Activated CD4-positive, alpha-beta T cell treated with anti-CD3 and anti-CD28 coated beads, Interleukin-2, amount 10 ng/mL, durations not matched to agents 24 days and 14 days (primary cell): ENCODE measurements at regions not wholly inside any gene's neighbourhood (a gene's known extent, or its start where the extent isn't known, plus 50 kb on each side); places are given as distances from the start of the nearest gene placed in this dataset.

Experiments used
- DNase-seq: peaks from one replicate; pipeline ENCODE4 v3.0.0; 2022
- H3K27ac Mint-ChIP-seq: one replicate; pipeline ENCODE4 v1.8.0; 2022; ENCODE audit warnings: mild to moderate bottlenecking, mixed read lengths
- H3K27me3 Mint-ChIP-seq: one replicate; pipeline ENCODE4 v1.8.0; 2022; ENCODE audit warnings: mixed read lengths
- H3K36me3 Mint-ChIP-seq: one replicate; pipeline ENCODE4 v1.8.0; 2022; ENCODE audit warnings: low read depth, mild to moderate bottlenecking, mixed read lengths
- H3K4me1 Mint-ChIP-seq: one replicate; pipeline ENCODE4 v1.8.0; 2021; ENCODE audit warnings: mixed read lengths
- H3K4me3 Mint-ChIP-seq: one replicate; pipeline ENCODE4 v1.8.0; 2022; ENCODE audit warnings: mild to moderate bottlenecking, moderate library complexity, mixed read lengths
- H3K9me3 Mint-ChIP-seq: one replicate; pipeline ENCODE4 v1.8.0; 2021; ENCODE audit warnings: mixed read lengths
- intact Hi-C: fragments of 100-400 bp; cut with micrococcal nuclease; formaldehyde crosslinking; loops from one replicate; pipeline ENCODE4 v1.15.1; 2023

GRCh38 chr1:48164571-48164970, 57.9 kb upstream of the SLC5A9 start:
- Mint-ChIP-seq H3K27ac (no peak overlapping the region), H3K4me1 (no peaks in the 10 kb centered on the region), H3K27me3 (peaks cover 5% of the 10 kb centered on the region), H3K9me3 (peaks cover 8% of the 10 kb centered on the region), H3K36me3 (no peaks in the 10 kb centered on the region), H3K4me3 (no peak overlapping the region)
- DNase-seq, result no peak
- intact Hi-C loops, result no loop called here

GRCh38 chr1:48160486-48161132, 61.9 kb upstream of the SLC5A9 start:
- H3K4me3 Mint-ChIP-seq, result no peak overlapping the region

GRCh38 chr1:48139275-48139674, 83.2 kb upstream of the SLC5A9 start:
- DNase-seq, result no peak
- Mint-ChIP-seq H3K4me1 (no peaks in the 10 kb centered on the region), H3K27me3 (peaks cover 3% of the 10 kb centered on the region), H3K4me3 (no peak overlapping the region), H3K27ac (no peak overlapping the region), H3K36me3 (no peaks in the 10 kb centered on the region), H3K9me3 (no peaks in the 10 kb centered on the region)
- intact Hi-C loops, result no loop called here

More at GRCh38 chr1:48160486-48161132, 61.9 kb upstream of the SLC5A9 start:
- no peak overlapping the region for H3K27ac Mint-ChIP-seq
- no peaks in the 10 kb centered on the region for H3K36me3 Mint-ChIP-seq
- H3K9me3 Mint-ChIP-seq, result no peaks in the 10 kb centered on the region
- no peaks in the 10 kb centered on the region for H3K4me1 Mint-ChIP-seq
- no peak for DNase-seq
- intact Hi-C loops, result no loop called here
- H3K27me3 Mint-ChIP-seq, result peaks cover 5% of the 10 kb centered on the region

- no peaks in the 10 kb centered on the region for H3K9me3 Mint-ChIP-seq
- no peaks in the 10 kb centered on the region for H3K36me3 Mint-ChIP-seq
- H3K4me3 Mint-ChIP-seq, result no peak overlapping the region
- no peak overlapping the region for H3K27ac Mint-ChIP-seq
- intact Hi-C loops, result no loop called here
- peaks cover 12% of the 10 kb centered on the region for H3K27me3 Mint-ChIP-seq
- no peaks in the 10 kb centered on the region for H3K4me1 Mint-ChIP-seq
- no peak for DNase-seq
Observed at GRCh38 chr1:48127735-48128685, 94.5 kb upstream of the SLC5A9 start.

- Mint-ChIP-seq H3K27ac (no peak overlapping the region), H3K4me3 (no peak overlapping the region), H3K4me1 (no peaks in the 10 kb centered on the region), H3K9me3 (no peaks in the 10 kb centered on the region), H3K27me3 (peaks cover 15% of the 10 kb centered on the region), H3K36me3 (no peaks in the 10 kb centered on the region)
- intact Hi-C loops, result no loop called here
- DNase-seq, result no peak
Observed at GRCh38 chr1:48123647-48124046, 98.9 kb upstream of the SLC5A9 start.

DNA sequence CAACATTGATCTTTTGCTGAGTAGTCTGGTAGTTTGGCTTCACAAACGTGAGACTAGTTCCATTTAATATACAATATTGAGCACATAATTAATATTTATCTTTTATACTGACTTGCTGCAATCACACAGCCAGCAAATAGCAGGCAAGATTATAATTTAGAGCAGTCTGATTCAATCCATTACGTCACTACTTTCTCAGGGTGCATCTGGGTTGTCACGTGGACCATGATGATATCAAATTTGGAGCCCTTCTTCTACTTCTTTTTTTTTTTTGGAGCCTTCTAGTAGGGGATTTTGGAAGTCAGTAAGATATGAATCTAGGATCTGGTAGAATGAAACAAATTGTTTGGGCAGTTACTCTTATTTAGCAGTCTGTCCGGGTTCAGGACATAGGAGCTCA, 100.6 kb upstream of the SLC5A9 start:
- Mint-ChIP-seq H3K36me3 (no peaks in the 10 kb centered on the region), H3K27ac (no peak overlapping the region)

DNA sequence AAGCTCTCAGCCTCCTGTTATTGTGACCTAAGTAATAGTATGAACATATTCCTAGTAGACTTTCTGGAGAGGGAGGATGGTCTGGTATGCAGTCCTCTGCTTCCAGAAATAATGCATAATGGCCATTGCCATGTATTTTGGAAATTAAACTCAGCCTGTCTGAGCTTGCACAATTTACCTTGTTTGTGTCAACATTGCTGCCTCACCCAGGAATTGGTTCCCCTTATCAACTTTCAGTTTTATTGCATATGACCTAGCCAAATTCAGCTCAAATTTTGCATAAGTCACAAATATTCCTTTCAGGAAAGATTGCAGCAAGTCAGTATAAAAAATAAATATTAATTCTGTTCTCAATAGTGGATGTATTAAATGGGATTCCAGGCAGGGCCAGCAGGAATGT, 101.9 kb upstream of the SLC5A9 start:
- H3K9me3 Mint-ChIP-seq, result peaks cover 3% of the 10 kb centered on the region
- H3K27ac Mint-ChIP-seq, result no peak overlapping the region

More for the DNA sequence above, 100.6 kb upstream of the SLC5A9 start:
- no peak for DNase-seq
- H3K9me3 Mint-ChIP-seq, result no peaks in the 10 kb centered on the region
- H3K4me1 Mint-ChIP-seq, result no peaks in the 10 kb centered on the region
- H3K4me3 Mint-ChIP-seq, result no peak overlapping the region
- intact Hi-C loops, result no loop called here
- peaks cover 10% of the 10 kb centered on the region for H3K27me3 Mint-ChIP-seq

GRCh38 chr1:48115835-48116234, 106.7 kb upstream of the SLC5A9 start:
- Mint-ChIP-seq H3K36me3 (no peaks in the 10 kb centered on the region), H3K9me3 (peaks cover 3% of the 10 kb centered on the region), H3K4me3 (no peak overlapping the region), H3K4me1 (no peaks in the 10 kb centered on the region), H3K27me3 (peaks cover 9% of the 10 kb centered on the region), H3K27ac (no peak overlapping the region)
- intact Hi-C loops, result no loop called here
- DNase-seq, result no peak

More for the DNA sequence above, 101.9 kb upstream of the SLC5A9 start:
- DNase-seq, result no peak
- H3K36me3 Mint-ChIP-seq, result no peaks in the 10 kb centered on the region
- intact Hi-C loops, result no loop called here
- H3K27me3 Mint-ChIP-seq, result peaks cover 7% of the 10 kb centered on the region
- no peak overlapping the region for H3K4me3 Mint-ChIP-seq
- H3K4me1 Mint-ChIP-seq, result no peaks in the 10 kb centered on the region

- no peak overlapping the region for H3K27ac Mint-ChIP-seq
- peaks cover 13% of the 10 kb centered on the region for H3K27me3 Mint-ChIP-seq
- DNase-seq, result no peak
- intact Hi-C loops, result no loop called here
- no peaks in the 10 kb centered on the region for H3K36me3 Mint-ChIP-seq
- H3K9me3 Mint-ChIP-seq, result peaks cover 3% of the 10 kb centered on the region
- no peaks in the 10 kb centered on the region for H3K4me1 Mint-ChIP-seq
- no peak overlapping the region for H3K4me3 Mint-ChIP-seq
Observed at GRCh38 chr1:48114596-48115382, 107.7 kb upstream of the SLC5A9 start.

GRCh38 chr1:48109390-48110013, 112.3 kb upstream of the TRABD2B start:
- peak; percentile 68 for DNase-seq
- intact Hi-C loops, result loop anchor here (1.0 kb wide), 1 partner anchor 93 kb away; no protein-coding TSS in a partner anchor
- Mint-ChIP-seq H3K9me3 (no peaks in the 10 kb centered on the region), H3K27me3 (peaks cover 13% of the 10 kb centered on the region), H3K4me3 (no peak overlapping the region), H3K4me1 (no peaks in the 10 kb centered on the region), H3K36me3 (no peaks in the 10 kb centered on the region), H3K27ac (no peak overlapping the region)

DNA sequence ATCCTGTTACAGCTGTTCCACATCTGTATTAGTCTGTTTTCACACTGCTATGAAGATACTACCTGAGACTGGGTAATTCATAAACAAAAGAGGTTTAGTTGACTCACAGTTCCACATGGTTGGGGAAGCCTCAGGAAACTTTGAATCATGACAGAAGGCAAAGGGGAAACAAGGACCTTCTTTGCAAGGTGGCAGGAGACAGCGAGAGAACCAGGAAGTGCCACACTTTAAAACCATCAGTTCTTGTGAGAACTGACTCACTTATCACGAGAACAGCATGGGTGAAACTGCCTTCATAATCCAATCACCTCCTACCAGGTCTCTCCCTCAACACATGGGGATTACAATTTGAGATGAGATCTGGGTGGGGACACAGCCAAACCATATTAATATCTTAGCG, 110.3 kb upstream of the TRABD2B start:
- H3K36me3 Mint-ChIP-seq, result no peaks in the 10 kb centered on the region
- H3K27me3 Mint-ChIP-seq, result peaks cover 6% of the 10 kb centered on the region
- no peak overlapping the region for H3K27ac Mint-ChIP-seq
- intact Hi-C loops, result no loop called here
- DNase-seq, result no peak
- H3K9me3 Mint-ChIP-seq, result no peaks in the 10 kb centered on the region
- H3K4me1 Mint-ChIP-seq, result no peaks in the 10 kb centered on the region
- H3K4me3 Mint-ChIP-seq, result no peak overlapping the region

DNA sequence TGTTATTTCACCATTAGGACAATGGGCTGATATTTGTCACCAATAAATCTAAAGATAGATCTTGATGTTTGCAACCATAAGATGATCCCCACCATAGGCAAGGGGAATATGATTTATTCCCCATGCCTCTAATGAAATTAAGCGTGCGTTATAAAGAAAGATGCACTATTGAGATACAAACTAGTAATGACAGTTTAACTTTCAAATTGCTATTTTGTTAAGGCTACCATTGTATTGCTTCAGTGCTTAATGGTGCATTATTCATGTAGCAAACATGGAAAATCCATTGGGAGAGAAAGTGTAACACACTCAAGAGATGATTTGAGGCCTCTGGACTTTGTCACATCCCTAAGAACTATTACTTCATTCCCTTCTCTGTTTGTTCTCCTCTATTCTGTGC, 108.9 kb upstream of the TRABD2B start:
- H3K27ac Mint-ChIP-seq, result no peak overlapping the region
- H3K4me1 Mint-ChIP-seq, result no peaks in the 10 kb centered on the region
- DNase-seq, result no peak
- H3K9me3 Mint-ChIP-seq, result no peaks in the 10 kb centered on the region
- no peak overlapping the region for H3K4me3 Mint-ChIP-seq
- H3K27me3 Mint-ChIP-seq, result peaks cover 4% of the 10 kb centered on the region
- intact Hi-C loops, result no loop called here
- H3K36me3 Mint-ChIP-seq, result no peaks in the 10 kb centered on the region

DNA sequence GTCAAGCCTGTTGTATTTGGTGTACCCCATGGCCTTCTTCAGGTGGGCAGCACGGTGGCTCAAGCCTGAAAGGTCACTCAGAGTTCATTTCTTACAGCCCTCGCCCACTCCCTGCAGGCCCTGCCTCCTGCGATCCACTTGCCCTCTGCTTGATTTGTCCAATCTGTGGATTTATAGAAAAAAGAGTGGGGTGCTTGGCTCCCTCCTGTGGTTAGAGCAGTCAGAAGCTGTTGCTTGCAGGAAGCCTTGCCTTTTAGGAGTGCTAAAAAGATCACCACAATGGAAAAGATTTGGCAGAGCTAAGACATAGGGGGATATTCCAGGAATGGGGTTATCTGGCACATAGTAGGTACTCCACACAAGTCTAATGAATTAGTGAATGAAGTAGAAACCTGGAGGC, 108.0 kb upstream of the TRABD2B start:
- Mint-ChIP-seq H3K27ac (no peak overlapping the region), H3K36me3 (no peaks in the 10 kb centered on the region), H3K27me3 (no peaks in the 10 kb centered on the region), H3K4me1 (no peaks in the 10 kb centered on the region), H3K4me3 (no peak overlapping the region), H3K9me3 (no peaks in the 10 kb centered on the region)
- intact Hi-C loops, result no loop called here
- DNase-seq, result no peak
